WI38 (cell line): ENCODE measurements at regions not wholly inside any gene's neighbourhood (a gene's known extent, or its start where the extent isn't known, plus 50 kb on each side); places are given as distances from the start of the nearest gene placed in this dataset.

Source experiments
- H3K4me3 ChIP-seq: 2 replicates; pipeline ENCODE4 v1.5.1; 2011; ENCODE audit warnings: low read depth, mild to moderate bottlenecking, control low read depth, low read length
- TF ChIP-seq, protein P1 (sequence below): IDR thresholded peaks from 2 replicates; pipeline ENCODE4 v1.5.1; 2012; ENCODE audit warnings: low read depth, mild to moderate bottlenecking, control low read depth, low read length

DNA sequence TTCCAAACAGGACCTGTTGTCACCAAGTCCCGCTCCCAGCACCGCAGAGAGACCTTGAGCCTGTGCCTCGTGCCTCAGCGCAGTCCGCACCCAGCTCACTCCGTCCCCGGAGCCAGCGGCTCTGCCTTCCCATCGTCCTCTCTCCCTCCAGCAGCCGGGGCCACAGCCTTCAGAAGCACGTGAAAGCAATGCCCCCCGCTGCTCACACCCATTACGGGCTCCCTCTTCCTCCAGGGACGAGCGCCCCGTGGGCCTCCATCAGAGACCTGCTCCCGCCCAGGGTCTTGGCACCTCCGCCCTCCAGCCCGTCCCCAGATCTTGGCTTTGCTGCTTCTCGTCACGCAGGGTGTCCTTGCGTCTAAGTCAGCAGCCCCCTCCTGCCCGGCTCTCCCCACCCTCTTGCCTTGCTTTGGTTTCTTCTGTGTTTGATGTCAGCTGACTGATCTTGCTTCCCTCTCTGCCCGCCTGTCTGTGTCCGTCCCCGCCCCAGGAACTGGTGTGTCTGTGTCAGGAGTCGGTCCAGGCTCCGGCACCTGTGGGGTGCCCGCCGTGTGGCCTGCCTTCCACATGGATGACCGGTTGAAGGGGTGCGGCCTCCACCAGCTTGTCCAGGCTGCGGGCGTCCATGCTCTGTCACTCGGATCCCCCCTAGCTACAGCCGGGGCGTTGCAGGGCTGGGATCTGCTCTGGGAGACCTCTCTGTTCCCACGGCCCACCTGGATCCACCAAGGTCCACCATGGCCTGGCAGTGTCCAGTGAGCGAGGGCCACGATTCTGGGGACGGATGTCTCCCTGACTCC is 61.9 kb downstream of the FOXL3 start:
- TF ChIP-seq, protein P1, sequence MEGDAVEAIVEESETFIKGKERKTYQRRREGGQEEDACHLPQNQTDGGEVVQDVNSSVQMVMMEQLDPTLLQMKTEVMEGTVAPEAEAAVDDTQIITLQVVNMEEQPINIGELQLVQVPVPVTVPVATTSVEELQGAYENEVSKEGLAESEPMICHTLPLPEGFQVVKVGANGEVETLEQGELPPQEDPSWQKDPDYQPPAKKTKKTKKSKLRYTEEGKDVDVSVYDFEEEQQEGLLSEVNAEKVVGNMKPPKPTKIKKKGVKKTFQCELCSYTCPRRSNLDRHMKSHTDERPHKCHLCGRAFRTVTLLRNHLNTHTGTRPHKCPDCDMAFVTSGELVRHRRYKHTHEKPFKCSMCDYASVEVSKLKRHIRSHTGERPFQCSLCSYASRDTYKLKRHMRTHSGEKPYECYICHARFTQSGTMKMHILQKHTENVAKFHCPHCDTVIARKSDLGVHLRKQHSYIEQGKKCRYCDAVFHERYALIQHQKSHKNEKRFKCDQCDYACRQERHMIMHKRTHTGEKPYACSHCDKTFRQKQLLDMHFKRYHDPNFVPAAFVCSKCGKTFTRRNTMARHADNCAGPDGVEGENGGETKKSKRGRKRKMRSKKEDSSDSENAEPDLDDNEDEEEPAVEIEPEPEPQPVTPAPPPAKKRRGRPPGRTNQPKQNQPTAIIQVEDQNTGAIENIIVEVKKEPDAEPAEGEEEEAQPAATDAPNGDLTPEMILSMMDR = no peak

DNA sequence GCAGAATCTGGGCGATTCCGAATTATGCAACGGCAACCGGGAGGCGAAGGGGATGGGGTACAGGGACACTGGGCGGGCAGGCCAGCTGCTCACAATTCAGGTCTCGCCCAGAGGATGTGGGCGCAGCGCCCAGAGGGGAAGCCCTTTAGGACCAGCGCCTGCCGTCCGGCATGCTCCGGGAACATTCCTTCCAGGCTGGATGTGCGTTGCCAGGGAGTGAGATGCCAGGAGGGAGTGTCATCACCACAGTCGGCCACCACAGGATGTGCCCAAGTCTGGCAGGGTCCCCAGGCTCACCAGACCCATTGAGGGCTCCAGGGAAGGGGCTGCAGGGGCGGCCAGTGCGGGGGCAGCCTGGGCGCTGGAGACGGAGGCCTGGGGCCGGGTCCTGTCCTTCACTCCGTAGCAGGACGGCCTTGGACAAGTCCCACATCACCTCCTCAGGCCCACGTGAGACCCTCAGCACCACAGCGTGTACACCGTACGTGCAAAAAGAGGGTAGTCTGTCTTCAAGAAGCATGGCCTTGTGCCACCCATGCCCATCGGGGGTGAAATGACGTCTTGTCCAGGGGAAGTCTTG is 63.9 kb downstream of the FOXL3 start:
- TF ChIP-seq, protein P1 = no peak

More for the DNA sequence above, 61.9 kb downstream of the FOXL3 start:
- no peak overlapping the region for H3K4me3 ChIP-seq

GRCh38 chr7:354597-355470 is 64.9 kb downstream of the FOXL3 start:
- TF ChIP-seq, protein P1 = no peak
- H3K4me3 ChIP-seq = no peak overlapping the region

More for the DNA sequence above, 63.9 kb downstream of the FOXL3 start:
- no peak overlapping the region for H3K4me3 ChIP-seq

DNA sequence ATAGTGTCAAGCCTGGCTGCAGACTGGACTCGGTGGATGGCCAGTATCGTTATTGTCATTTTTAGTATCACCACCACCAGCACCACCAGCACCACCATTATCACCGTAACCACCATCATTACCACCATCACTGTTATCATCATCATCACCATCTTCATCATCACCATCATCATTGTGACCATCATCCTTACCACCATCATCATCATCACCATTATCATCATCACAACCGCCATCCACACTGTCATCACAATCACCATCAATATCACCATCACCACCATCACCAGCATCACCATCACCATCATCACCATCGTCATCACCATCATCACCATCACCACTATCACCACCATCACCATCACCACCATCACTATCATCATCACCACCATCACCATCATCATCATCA is 65.6 kb downstream of the FOXL3 start:
- TF ChIP-seq, protein P1 = no peak
- H3K4me3 ChIP-seq = no peak overlapping the region

- TF ChIP-seq, protein P1 = no peak
Measured at GRCh38 chr7:356087-356486, 66.1 kb downstream of the FOXL3 start.

DNA sequence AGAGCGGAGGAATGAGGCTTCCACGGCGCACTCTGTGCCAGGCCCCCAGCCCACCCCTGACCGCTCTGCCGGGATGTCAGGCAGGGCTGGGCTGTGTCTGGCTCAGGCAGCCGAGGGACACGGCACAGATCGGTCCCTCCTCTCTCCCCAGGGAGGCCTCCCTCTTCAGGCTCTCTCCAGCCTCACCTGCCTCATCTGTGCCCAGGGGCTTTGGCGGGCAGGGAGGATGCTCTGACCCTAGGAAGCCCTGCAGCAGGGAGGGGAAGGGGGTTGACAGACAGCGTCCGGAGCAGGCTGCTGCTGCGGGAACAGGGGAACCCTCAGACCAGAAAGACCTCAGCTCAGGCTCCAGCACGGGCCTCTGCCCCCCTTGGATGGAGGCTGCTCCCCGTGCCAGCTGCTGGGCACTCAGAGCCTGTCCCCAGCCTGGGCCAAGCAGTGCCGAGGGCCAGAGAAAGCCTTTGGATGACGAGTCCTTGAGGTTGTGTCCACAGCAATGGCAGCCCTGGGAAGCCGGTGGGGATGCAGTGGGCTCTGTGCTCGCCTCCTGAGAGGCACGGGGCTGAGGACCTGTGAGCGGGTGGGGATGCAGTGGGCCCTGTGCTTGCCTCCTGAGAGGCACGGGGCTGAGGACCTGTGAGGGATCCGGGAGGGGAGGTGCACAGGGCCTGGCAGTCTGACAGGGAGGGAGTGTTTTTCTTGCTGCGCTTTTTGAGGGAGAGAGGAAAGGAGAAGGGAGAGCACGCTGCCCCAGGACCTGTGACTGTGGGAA is 66.9 kb downstream of the FOXL3 start:
- TF ChIP-seq, protein P1 = no peak
- no peak overlapping the region for H3K4me3 ChIP-seq

More at GRCh38 chr7:356087-356486, 66.1 kb downstream of the FOXL3 start:
- no peak overlapping the region for H3K4me3 ChIP-seq
